A549 (cell line): ENCODE measurements at regions not wholly inside any gene's neighbourhood (a gene's known extent, or its start where the extent isn't known, plus 50 kb on each side); places are given as distances from the start of the nearest gene placed in this dataset.

Experiments
- ATAC-seq, 2 experiments: fragments of 200-7000 bp in 1 of 2; fragments of >200 bp in 1 of 2; cut with Nextera tagmentation in 1 of 2; cut with Tn5 transposase in 1 of 2; 3 replicates each; pipeline versions ENCODE4 v1.8.0 to v1.9.1; 2018 to 2020; ENCODE audit warnings: mild to moderate bottlenecking in 1 of 2, moderate library complexity in 1 of 2
- CTCF ChIA-PET: fragments of 300-600 bp; sonication (Branson Sonifier 250); formaldehyde crosslinking; extraction: SDS; loops from one replicate; lab custom pipeline; 2021; ENCODE audit warnings: antibody characterized with exemption, inconsistent platforms; lab: Yijun Ruan, JAX
- POLR2A ChIA-PET: fragments of 350-600 bp; formaldehyde crosslinking; extraction: SDS; loops from one replicate; lab custom pipeline; 2021; ENCODE audit warnings: antibody characterized with exemption, inconsistent platforms; lab: Yijun Ruan, JAX
- DNase-seq, 2 experiments: peaks; one replicate each; pipeline versions ENCODE4 v3.0.0 to v3.0.0-alpha.2; 2011 to 2016; ENCODE audit warnings: low read depth in 1 of 2, low spot score in 1 of 2
- FAIRE-seq: peaks from 2 replicates; lab custom pipeline; 2011; peaks lifted over from hg19 to GRCh38; lab: Jason Lieb, UNC
- H3K27ac ChIP-seq, 2 experiments: fragments of >200 bp; sonication (Bioruptor Twin); formaldehyde crosslinking; 3 replicates each; pipeline ENCODE4 v1.5.1; 2016 to 2017
- H3K4me1 ChIP-seq: fragments of >200 bp; sonication (Bioruptor Twin); formaldehyde crosslinking; 3 replicates; pipeline ENCODE4 v1.6.1; 2016
- H3K4me2 ChIP-seq: fragments of >200 bp; sonication (Bioruptor Twin); formaldehyde crosslinking; 3 replicates; pipeline ENCODE4 v1.6.1; 2016
- H3K4me3 ChIP-seq: fragments of >200 bp; sonication (Bioruptor Twin); formaldehyde crosslinking; 3 replicates; pipeline ENCODE4 v1.5.1; 2016
- H3K9me3 ChIP-seq: fragments of >200 bp; sonication (Bioruptor Twin); formaldehyde crosslinking; 3 replicates; pipeline ENCODE4 v1.6.1; 2016
- BHLHE40 ChIP-seq: IDR thresholded peaks from 2 replicates; pipeline ENCODE4 v1.6.1; 2012; ENCODE audit warnings: low read depth, low read length, inconsistent platforms
- CBX2 ChIP-seq: fragments of 200-600 bp; sonication (generic); IDR thresholded peaks from 2 replicates; pipeline ENCODE4 v1.6.1; 2016; ENCODE audit warnings: low read depth, mild to moderate bottlenecking, borderline replicate concordance
- CEBPB ChIP-seq, 2 experiments: fragments of >200 bp in 1 of 2; sonication (Bioruptor Twin) in 1 of 2; formaldehyde crosslinking in 1 of 2; IDR thresholded peaks; 2 replicates each; pipeline ENCODE4 v1.6.1; 2012 to 2016
- CHD2 ChIP-seq: fragments of 150-350 bp; IDR thresholded peaks from 2 replicates; pipeline ENCODE4 v1.6.1; 2014; ENCODE audit warnings: low read length; ENCODE audit not compliant: partially characterized antibody
- CHD4 ChIP-seq: fragments of 200-600 bp; sonication (generic); IDR thresholded peaks from 2 replicates; pipeline ENCODE4 v1.6.1; 2016; ENCODE audit warnings: antibody characterized with exemption, mild to moderate bottlenecking, borderline replicate concordance
- EP300 ChIP-seq, 2 experiments: fragments of >200 bp; sonication (Bioruptor Twin); formaldehyde crosslinking; IDR thresholded peaks; 2 replicates in 1 of 2; 3 replicates in 1 of 2; pipeline ENCODE4 v1.6.1; 2016 to 2017
- FOSB ChIP-seq: fragments of 250-450 bp; sonication (Bioruptor Pico); IDR thresholded peaks from 2 replicates; pipeline ENCODE4 v1.5.0; 2020; ENCODE audit warnings: mild to moderate bottlenecking, moderate library complexity
- FOSL2 ChIP-seq, 2 experiments: fragments of 450-650 bp in 1 of 2; fragments of >200 bp in 1 of 2; sonication (Bioruptor Twin) in 1 of 2; formaldehyde crosslinking; IDR thresholded peaks; 2 replicates each; pipeline versions ENCODE4 v1.5.0 to v1.6.1; 2016 to 2020; ENCODE audit warnings: mild to moderate bottlenecking in 1 of 2, moderate library complexity in 1 of 2
- FOXS1 ChIP-seq: fragments of 250-450 bp; sonication (Bioruptor Pico); IDR thresholded peaks from 2 replicates; pipeline ENCODE4 v1.5.0; 2020; ENCODE audit warnings: mild to moderate bottlenecking, moderate library complexity
- GATA3 ChIP-seq: IDR thresholded peaks from 2 replicates; pipeline ENCODE4 v1.6.1; 2012; ENCODE audit warnings: borderline replicate concordance
- HDAC2 ChIP-seq: fragments of 200-600 bp; sonication (generic); IDR thresholded peaks from 2 replicates; pipeline ENCODE4 v1.6.1; 2016
- HEYL ChIP-seq: fragments of 250-450 bp; sonication (Bioruptor Pico); IDR thresholded peaks from 2 replicates; pipeline ENCODE4 v1.8.0; 2021; ENCODE audit warnings: mild to moderate bottlenecking, moderate library complexity
- HOXA7 ChIP-seq: fragments of 250-450 bp; sonication (Bioruptor Pico); IDR thresholded peaks from 2 replicates; pipeline ENCODE4 v1.5.0; 2020; ENCODE audit warnings: mild to moderate bottlenecking, moderate library complexity
- HOXB5 ChIP-seq: fragments of 250-450 bp; sonication (Bioruptor Pico); IDR thresholded peaks from 2 replicates; pipeline ENCODE4 v1.5.0; 2020; ENCODE audit warnings: mild to moderate bottlenecking, moderate library complexity
- MYC ChIP-seq: IDR thresholded peaks from 2 replicates; pipeline ENCODE4 v1.6.1; 2012; ENCODE audit warnings: mild to moderate bottlenecking, inconsistent platforms, low read length, improper control_type of control experiment, borderline replicate concordance
- POLR2AphosphoS2 ChIP-seq: conservative IDR thresholded peaks from 2 replicates; pipeline ENCODE4 v1.6.1; 2012; ENCODE audit warnings: low read length, improper control_type of control experiment, inconsistent platforms
- RAD21 ChIP-seq, 2 experiments: fragments of >200 bp in 1 of 2; sonication (Bioruptor Twin) in 1 of 2; formaldehyde crosslinking in 1 of 2; IDR thresholded peaks in 1 of 2; conservative IDR thresholded peaks in 1 of 2; 2 replicates in 1 of 2; 3 replicates in 1 of 2; pipeline ENCODE4 v1.6.1; 2012 to 2018; ENCODE audit warnings: inconsistent platforms in 1 of 2
- RCOR1 ChIP-seq: fragments of 150-350 bp; IDR thresholded peaks from 2 replicates; pipeline ENCODE4 v1.6.1; 2014; ENCODE audit warnings: antibody characterized with exemption, low read length, low read depth
- RFX5 ChIP-seq: fragments of 450-650 bp; IDR thresholded peaks from 2 replicates; pipeline ENCODE4 v1.7.1; 2014; ENCODE audit warnings: antibody characterized with exemption, mild to moderate bottlenecking, moderate library complexity
- SREBF2 ChIP-seq: fragments of 450-650 bp; IDR thresholded peaks from 2 replicates; pipeline ENCODE4 v1.6.1; 2014; ENCODE audit warnings: mild to moderate bottlenecking, moderate library complexity
- ZFP36 ChIP-seq: fragments of 450-650 bp; IDR thresholded peaks from 2 replicates; pipeline ENCODE4 v1.6.1; 2014; ENCODE audit warnings: borderline replicate concordance; ENCODE audit not compliant: partially characterized antibody
- ZSCAN20 ChIP-seq: fragments of 250-450 bp; sonication (Bioruptor Pico); IDR thresholded peaks from 2 replicates; pipeline ENCODE4 v1.8.0; 2022; ENCODE audit warnings: mild to moderate bottlenecking, moderate library complexity
- WGBS: methylation state at CpG from one replicate; pipeline ENCODE4 v1.1.6; 2017; ENCODE audit errors: missing lambda C conversion rate; 5-methylcytosine and 5-hydroxymethylcytosine counted together
- TF ChIP-seq, protein P1 (sequence below): fragments of 250-450 bp; sonication (Bioruptor Pico); IDR thresholded peaks from 2 replicates; pipeline ENCODE4 v1.5.0; 2020; ENCODE audit warnings: low read depth, mild to moderate bottlenecking, moderate library complexity
- TF ChIP-seq, protein P2 (sequence below): IDR thresholded peaks from 2 replicates; pipeline ENCODE4 v1.6.1; 2012
- TF ChIP-seq, protein P3 (sequence below): IDR thresholded peaks from 2 replicates; pipeline ENCODE4 v1.6.1; 2012

DNA sequence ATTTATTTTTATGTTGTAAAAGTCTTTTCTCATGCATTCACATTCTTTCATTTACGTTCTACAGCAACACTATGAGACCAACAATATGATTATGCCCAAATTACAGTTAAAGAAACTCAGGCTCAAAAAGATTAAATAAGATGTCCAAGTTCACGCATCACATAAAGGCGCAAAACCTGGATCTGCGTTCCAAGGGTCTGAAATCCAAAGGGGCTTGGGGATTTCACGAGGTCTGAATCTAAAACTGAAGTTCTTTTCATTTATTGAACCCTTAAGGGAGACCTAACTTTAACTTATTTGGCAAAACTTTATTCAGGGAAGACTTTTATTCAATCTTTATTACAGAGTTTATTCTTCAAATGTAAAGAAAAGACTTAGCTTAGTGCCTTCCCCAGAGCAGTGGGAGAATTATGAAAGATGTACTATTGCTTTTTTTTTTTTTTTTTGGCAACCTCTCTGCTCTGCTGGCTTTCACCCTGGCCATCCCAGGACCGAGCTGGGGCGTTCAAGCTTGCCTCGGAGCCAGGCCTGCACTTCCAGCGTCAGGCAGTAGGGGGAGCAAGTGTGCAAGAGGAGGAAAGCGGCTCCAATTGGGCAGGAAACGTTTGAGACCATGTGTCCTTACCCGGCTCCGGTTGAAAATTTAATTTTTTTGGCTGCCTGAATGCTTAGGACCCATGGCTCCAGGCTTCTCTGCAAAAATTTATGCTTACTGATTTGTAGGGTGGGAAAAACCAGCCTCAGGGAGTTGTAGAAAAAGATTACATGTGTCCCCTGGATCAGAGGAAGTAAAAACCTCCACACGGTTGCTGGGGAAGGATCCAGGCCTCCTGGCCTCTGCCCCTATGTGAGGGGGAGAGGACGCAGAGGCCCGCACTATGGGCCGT is 344.3 kb upstream of the KLF3 start (continued):
- TF ChIP-seq, protein P1, sequence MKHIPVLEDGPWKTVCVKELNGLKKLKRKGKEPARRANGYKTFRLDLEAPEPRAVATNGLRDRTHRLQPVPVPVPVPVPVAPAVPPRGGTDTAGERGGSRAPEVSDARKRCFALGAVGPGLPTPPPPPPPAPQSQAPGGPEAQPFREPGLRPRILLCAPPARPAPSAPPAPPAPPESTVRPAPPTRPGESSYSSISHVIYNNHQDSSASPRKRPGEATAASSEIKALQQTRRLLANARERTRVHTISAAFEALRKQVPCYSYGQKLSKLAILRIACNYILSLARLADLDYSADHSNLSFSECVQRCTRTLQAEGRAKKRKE (CRISPR knock-in tag), result no peak
- no peak for TF ChIP-seq CHD2
- TF ChIP-seq, protein P2, sequence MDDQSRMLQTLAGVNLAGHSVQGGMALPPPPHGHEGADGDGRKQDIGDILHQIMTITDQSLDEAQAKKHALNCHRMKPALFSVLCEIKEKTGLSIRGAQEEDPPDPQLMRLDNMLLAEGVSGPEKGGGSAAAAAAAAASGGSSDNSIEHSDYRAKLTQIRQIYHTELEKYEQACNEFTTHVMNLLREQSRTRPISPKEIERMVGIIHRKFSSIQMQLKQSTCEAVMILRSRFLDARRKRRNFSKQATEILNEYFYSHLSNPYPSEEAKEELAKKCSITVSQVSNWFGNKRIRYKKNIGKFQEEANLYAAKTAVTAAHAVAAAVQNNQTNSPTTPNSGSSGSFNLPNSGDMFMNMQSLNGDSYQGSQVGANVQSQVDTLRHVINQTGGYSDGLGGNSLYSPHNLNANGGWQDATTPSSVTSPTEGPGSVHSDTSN, result no peak
- TF ChIP-seq ZSCAN20 (CRISPR knock-in tag), result no peak
- TF ChIP-seq ZFP36, result no peak
- no peak for TF ChIP-seq CBX2
- no peak for TF ChIP-seq BHLHE40
- TF ChIP-seq FOSL2 (IDR thresholded peaks at IDR 0.05), result no peak
- TF ChIP-seq FOSL2 (CRISPR knock-in tag; IDR thresholded peaks at IDR 0.05), result no peak
- no peak for TF ChIP-seq HOXA7 (CRISPR knock-in tag)

DNA sequence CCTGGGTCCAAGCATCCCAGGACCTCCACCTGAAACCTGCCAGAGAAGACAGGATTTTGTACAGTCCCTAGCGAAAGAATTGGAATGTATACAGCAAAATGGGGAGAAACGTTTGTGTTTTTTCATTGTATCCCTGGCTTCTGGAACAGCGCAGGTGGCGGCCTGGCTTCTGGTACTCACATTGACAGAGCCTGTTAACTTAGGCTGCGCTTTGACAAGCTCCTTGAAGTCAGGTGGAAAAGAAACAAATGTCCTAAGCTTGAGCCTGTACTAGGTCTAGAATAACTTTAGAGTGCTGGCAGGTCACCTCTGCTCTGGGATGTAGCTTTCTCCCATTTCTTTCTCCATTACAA is 343.7 kb upstream of the KLF3 start:
- TF ChIP-seq GATA3, result no peak
- TF ChIP-seq RFX5, result no peak
- TF ChIP-seq FOXS1 (CRISPR knock-in tag), result no peak
- TF ChIP-seq CEBPB (IDR thresholded peaks at IDR 0.05), result no peak
- no peak for TF ChIP-seq HOXB5 (CRISPR knock-in tag)
- no peak for TF ChIP-seq CBX2
- peak overlapping the region; percentile 72; the same call in 2 of the 3 replicates for H3K4me2 ChIP-seq
- H3K27ac ChIP-seq, result peak overlapping the region; percentile 78 to 89
- ChIA-PET CTCF (interaction anchor here (1.0 to 3.3 kb wide), 9 partner anchors 8 to 412 kb away, joined by 3 to 24 read pairs (median 6); no protein-coding TSS in a partner anchor), POLR2A (interaction anchor here (0.6 to 2.4 kb wide), 2 partner anchors 284 to 346 kb away, joined by 3 to 21 read pairs; no protein-coding TSS in a partner anchor)
- ATAC-seq (no peak), FAIRE-seq (no peak), DNase-seq (no peak)
- H3K9me3 ChIP-seq, result no peaks in the 10 kb centered on the region
- WGBS, result 88% methylated on average over 5 of the region's 5 CpGs
- H3K4me1 ChIP-seq, result peaks cover 24% of the 10 kb centered on the region
- no peak overlapping the region for H3K4me3 ChIP-seq

DNA sequence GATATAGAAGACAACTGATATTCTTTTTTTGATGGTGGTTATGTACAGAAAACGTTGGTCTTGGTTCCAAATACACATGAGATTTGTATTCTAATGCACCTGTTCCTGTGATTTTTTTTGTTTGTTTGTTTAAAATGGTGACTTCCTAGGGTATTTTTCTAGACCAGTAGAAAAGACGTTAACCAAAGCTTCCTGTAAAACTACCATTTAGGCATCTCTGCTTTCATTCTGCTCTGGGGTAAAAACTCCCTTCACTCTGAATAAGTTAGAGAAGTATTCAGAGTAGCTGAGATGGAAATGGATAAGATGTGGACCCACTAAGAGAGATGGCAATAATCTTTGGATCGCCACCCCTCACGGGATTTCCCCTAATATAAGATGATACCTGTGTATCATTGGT is 343.2 kb upstream of the KLF3 start:
- WGBS, result 69% methylated on average over 4 of the region's 4 CpGs
- H3K4me1 ChIP-seq, result peaks cover 24% of the 10 kb centered on the region
- CTCF ChIA-PET, result interaction anchor here (1.0 to 3.3 kb wide), 5 partner anchors 11 to 357 kb away, joined by 4 to 24 read pairs (median 6); no protein-coding TSS in a partner anchor
- TF ChIP-seq RAD21 (conservative IDR thresholded peaks at IDR 0.05 in 1 of 2, IDR thresholded peaks at IDR 0.05 in 1 of 2) (no peak), SREBF2 (no peak), CHD4 (no peak), HEYL (no peak), MYC (no peak), POLR2AphosphoS2 (no peak), ZFP36 (no peak), RCOR1 (no peak), RFX5 (no peak), HDAC2 (no peak), FOSB (CRISPR knock-in tag) (no peak), EP300 (IDR thresholded peaks at IDR 0.05) (no peak)
- TF ChIP-seq, protein P2, result no peak
- TF ChIP-seq, protein P3, sequence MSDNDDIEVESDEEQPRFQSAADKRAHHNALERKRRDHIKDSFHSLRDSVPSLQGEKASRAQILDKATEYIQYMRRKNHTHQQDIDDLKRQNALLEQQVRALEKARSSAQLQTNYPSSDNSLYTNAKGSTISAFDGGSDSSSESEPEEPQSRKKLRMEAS, result no peak
- no peak overlapping the region for H3K4me3 ChIP-seq
- H3K9me3 ChIP-seq, result no peaks in the 10 kb centered on the region
- ATAC-seq, result no peak
- no peak for FAIRE-seq
- POLR2A ChIA-PET, result no interaction called here
- H3K27ac ChIP-seq, result peak overlapping the region in 1 of 2 experiments; percentile 89; a peak in 2 of 6 replicates
- H3K4me2 ChIP-seq, result no peak overlapping the region
- DNase-seq, result no peak
